ENCODE measurements at regions not wholly inside any gene's neighbourhood (a gene's known extent, or its start where the extent isn't known, plus 50 kb on each side); places are given as distances from the start of the nearest gene placed in this dataset.

- H3K27me3 ChIP-seq (ENCODE audit: control insufficient read depth, insufficient read depth, low read length): no peaks in the 10 kb centered on the region
- H3K4me2 ChIP-seq (ENCODE audit: low read depth, low read length): no peak overlapping the region
- TF ChIP-seq SMC3 (IDR thresholded peaks at IDR 0.05; ENCODE audit: low read depth, low read length): no peak
- TF ChIP-seq MAFK (IDR thresholded peaks at IDR 0.05; ENCODE audit: low read depth, low read length): no peak
- no peak for TF ChIP-seq USF2 (IDR thresholded peaks at IDR 0.05; ENCODE audit: low read depth, low read length)
- no peak for TF ChIP-seq RFX5 (IDR thresholded peaks at IDR 0.05; ENCODE audit: low read depth, low read length)
- no peak for TF ChIP-seq NFE2L2 (IDR thresholded peaks at IDR 0.05; ENCODE audit: low read depth, low read length)
- no peak for TF ChIP-seq CTCF (conservative IDR thresholded peaks at IDR 0.05; ENCODE audit: low read depth, low read length)
- no peak for TF ChIP-seq MXI1 (IDR thresholded peaks at IDR 0.05; ENCODE audit: borderline replicate concordance, low read depth, low read length)
- TF ChIP-seq POLR2A (IDR thresholded peaks at IDR 0.05; ENCODE audit: low read depth, low read length): no peak
- no peak for TF ChIP-seq CEBPB (IDR thresholded peaks at IDR 0.05; ENCODE audit: low read depth, low read length)
- no peak for TF ChIP-seq RAD21 (IDR thresholded peaks at IDR 0.05; ENCODE audit: low read length)
- H3K4me3 ChIP-seq (ENCODE audit: insufficient read depth, low read depth, low read length): no peak overlapping the region
- ChIA-PET POLR2A (ENCODE audit: unreplicated experiment) (no interaction called here), CTCF (no interaction called here)
- H3K9me1 ChIP-seq (ENCODE audit: insufficient read depth, low read length): no peaks in the 10 kb centered on the region
- no peak overlapping the region for H3K14ac ChIP-seq (replicated peaks; ENCODE audit: low read depth, low read length)
- H3K4ac ChIP-seq (ENCODE audit: low read depth, low read length): no peak overlapping the region
- in situ Hi-C loops (cut with MboI; ENCODE audit: low sequenced_read_pairs) (no loop called here), intact Hi-C loops (cut with micrococcal nuclease) (no loop called here), dilution Hi-C loops (cut with HindIII; ENCODE audit: low sequenced_read_pairs, unreplicated experiment) (no loop called here)
- H3K18ac ChIP-seq (ENCODE audit: low read depth, low read length): no peak overlapping the region
- no peak overlapping the region for H2BK120ac ChIP-seq (ENCODE audit: low read depth, low read length)
- H3K4me1 ChIP-seq (ENCODE audit: control insufficient read depth, insufficient read depth, low read length): no peaks in the 10 kb centered on the region
- no peak for ATAC-seq (ENCODE audit: low read depth)
- H4K8ac ChIP-seq (ENCODE audit: low read depth in 2 of 2, low read length in 2 of 2): no peak overlapping the region
- H2AK9ac ChIP-seq (replicated peaks; ENCODE audit: low read depth, low read length, poor library complexity): no peak overlapping the region
- no peak overlapping the region for H2AFZ ChIP-seq (replicated peaks; ENCODE audit: low read length, poor library complexity)
- no peaks in the 10 kb centered on the region for H3K79me1 ChIP-seq (ENCODE audit: low read depth in 1 of 2, low read length in 2 of 2)
- H4K5ac ChIP-seq (ENCODE audit: low read depth, low read length): no peak overlapping the region
- H3K9ac ChIP-seq (ENCODE audit: low read depth, low read length): no peak overlapping the region
- no peaks in the 10 kb centered on the region for H3K36me3 ChIP-seq (ENCODE audit: control insufficient read depth, insufficient read depth, low read length)
- H2AK5ac ChIP-seq (ENCODE audit: low read depth, low read length): no peak overlapping the region
- no peak overlapping the region for H2BK5ac ChIP-seq (ENCODE audit: low read depth, low read length, poor library complexity, severe bottlenecking)
- H3K27ac ChIP-seq (ENCODE audit: insufficient read depth, low read length): no peak overlapping the region
- BruUV-seq (replicated peaks): no TSS peak
- no peak overlapping the region for H3K23ac ChIP-seq (ENCODE audit: low read depth, low read length)
- H3K56ac ChIP-seq (ENCODE audit: extremely low read depth, insufficient read depth, low read length): no peak overlapping the region
- H2BK15ac ChIP-seq (ENCODE audit: low read depth, low read length): no peak overlapping the region
- DNase-seq: no peak
- H3K9me3 ChIP-seq (ENCODE audit: control insufficient read depth, insufficient read depth, low read length): no peaks in the 10 kb centered on the region
- H4K20me1 ChIP-seq (ENCODE audit: insufficient read depth, low read length): no peaks in the 10 kb centered on the region
- H4K91ac ChIP-seq (ENCODE audit: insufficient read depth, low read depth, low read length): no peak overlapping the region
- no CpG with 5 or more reads among the region's 4 CpGs for WGBS, 2 experiments (ENCODE audit: extremely low coverage in 2 of 2, insufficient read length in 1 of 2)
- no peak overlapping the region for H2BK20ac ChIP-seq (ENCODE audit: low read depth, low read length)
Observed at GRCh38 chr6:147772724-147773123, 264.2 kb downstream of the SAMD5 start.

Data from IMR-90 (cell line).